OCI-LY1 (cell line): ENCODE measurements at regions not wholly inside any gene's neighbourhood (a gene's known extent, or its start where the extent isn't known, plus 50 kb on each side); places are given as distances from the start of the nearest gene placed in this dataset.

ENCODE experiments used
- CTCF ChIP-seq: fragments of 200-600 bp; sonication (generic), shearing (Covaris generic); IDR thresholded peaks from 2 replicates; pipeline ENCODE4 v1.5.1; 2017; ENCODE audit warnings: mild to moderate bottlenecking, antibody characterized with exemption, low read length, moderate library complexity, mixed read lengths
- EZH2 ChIP-seq: fragments of 200-600 bp; sonication (generic), shearing (Covaris generic); IDR thresholded peaks from 2 replicates; pipeline ENCODE4 v1.8.0; 2017; ENCODE audit warnings: borderline replicate concordance, mixed run types, mild to moderate bottlenecking, antibody characterized with exemption, low read length, moderate library complexity, mixed read lengths

DNA sequence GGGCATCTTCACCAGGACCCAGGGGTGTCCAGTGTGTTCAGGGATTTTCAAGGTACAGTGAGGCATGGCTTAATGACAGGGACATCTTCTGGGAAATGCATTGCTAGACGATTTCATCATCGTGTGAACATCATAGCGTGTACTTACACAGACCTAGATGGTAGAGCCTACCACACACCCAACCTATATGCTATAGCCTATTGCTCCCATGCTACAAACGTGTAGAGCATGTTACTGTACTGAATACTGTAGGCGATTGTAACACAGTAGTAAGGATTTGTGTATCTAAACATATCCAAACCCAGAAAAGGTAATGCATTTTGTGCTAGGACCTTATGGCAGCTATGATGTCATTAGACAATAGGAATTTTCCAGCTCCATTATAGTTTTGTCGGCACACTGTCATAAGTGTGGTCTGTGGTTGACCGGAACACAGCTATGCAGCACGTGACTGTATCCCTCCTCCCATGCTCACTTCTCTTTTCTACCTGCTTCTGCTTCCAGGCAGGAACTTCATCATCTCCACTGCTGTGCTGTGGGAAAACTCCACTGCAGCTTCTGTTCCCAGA lies 416.2 kb upstream of the NFE2L3 start:
- TF ChIP-seq CTCF (no peak), EZH2 (no peak)
